ENCODE measurements at regions not wholly inside any gene's neighbourhood (a gene's known extent, or its start where the extent isn't known, plus 50 kb on each side); places are given as distances from the start of the nearest gene placed in this dataset.

DNA sequence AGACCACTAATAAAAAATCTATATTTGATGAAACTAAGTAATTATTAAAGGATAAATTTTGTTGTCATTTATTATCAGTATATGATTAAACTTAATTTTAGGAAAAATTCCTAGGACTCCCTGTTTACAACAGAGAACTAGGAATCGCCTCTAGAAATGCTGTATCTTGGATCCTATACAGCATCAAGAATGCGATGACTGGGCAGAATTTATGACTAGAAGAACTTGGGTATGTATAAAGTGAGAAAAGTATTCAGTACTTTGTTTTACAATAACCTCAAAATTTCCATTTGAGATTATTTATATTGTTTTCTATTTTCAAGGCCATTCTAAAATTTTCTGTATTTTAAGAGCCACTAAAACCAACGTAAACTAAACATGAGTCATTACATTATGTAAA lies 82.3 kb upstream of the AGTR1 start:
- TF ChIP-seq POLR2A (IDR thresholded peaks at IDR 0.05) = no peak
- TF ChIP-seq, protein P1, sequence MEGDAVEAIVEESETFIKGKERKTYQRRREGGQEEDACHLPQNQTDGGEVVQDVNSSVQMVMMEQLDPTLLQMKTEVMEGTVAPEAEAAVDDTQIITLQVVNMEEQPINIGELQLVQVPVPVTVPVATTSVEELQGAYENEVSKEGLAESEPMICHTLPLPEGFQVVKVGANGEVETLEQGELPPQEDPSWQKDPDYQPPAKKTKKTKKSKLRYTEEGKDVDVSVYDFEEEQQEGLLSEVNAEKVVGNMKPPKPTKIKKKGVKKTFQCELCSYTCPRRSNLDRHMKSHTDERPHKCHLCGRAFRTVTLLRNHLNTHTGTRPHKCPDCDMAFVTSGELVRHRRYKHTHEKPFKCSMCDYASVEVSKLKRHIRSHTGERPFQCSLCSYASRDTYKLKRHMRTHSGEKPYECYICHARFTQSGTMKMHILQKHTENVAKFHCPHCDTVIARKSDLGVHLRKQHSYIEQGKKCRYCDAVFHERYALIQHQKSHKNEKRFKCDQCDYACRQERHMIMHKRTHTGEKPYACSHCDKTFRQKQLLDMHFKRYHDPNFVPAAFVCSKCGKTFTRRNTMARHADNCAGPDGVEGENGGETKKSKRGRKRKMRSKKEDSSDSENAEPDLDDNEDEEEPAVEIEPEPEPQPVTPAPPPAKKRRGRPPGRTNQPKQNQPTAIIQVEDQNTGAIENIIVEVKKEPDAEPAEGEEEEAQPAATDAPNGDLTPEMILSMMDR (IDR thresholded peaks at IDR 0.05) = no peak
- TF ChIP-seq POLR2AphosphoS5 (IDR thresholded peaks at IDR 0.05; ENCODE audit: insufficient read depth in 1 of 2, low read depth in 1 of 2) = no peak
